GM19238 (cell line): ENCODE measurements at regions not wholly inside any gene's neighbourhood (a gene's known extent, or its start where the extent isn't known, plus 50 kb on each side); places are given as distances from the start of the nearest gene placed in this dataset.

Experiments
- DNase-seq: peaks from one replicate; pipeline ENCODE4 v3.0.0; 2011; ENCODE audit warnings: low spot score; ENCODE audit not compliant: insufficient read length

DNA sequence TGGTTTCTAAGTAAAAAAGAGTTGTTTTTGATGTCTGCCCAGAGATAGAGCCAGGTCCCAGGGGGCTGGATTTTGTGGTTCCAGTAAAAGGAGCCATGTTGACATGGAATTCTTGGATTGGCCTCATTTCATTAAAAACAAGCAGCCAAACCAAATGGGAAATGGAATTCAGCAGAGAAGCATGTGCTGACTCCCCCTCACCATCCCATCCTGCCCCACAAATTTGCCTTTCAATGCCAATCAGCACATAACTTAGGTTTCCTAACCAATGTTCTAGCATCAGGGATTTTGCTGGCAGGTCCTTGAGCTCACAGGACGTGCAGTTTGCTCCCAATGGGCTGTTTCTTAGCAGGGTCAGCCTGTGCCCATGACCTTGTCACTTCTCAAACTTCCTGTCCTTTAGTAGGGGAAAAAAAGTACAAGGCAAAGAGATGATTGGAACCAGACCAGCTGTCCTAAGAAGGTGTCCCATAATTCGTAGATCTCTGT is 101.5 kb upstream of the GADD45A start:
- no peak for DNase-seq

GRCh38 chr1:67584938-67585337 is 100.1 kb upstream of the GADD45A start:
- DNase-seq = no peak

DNA sequence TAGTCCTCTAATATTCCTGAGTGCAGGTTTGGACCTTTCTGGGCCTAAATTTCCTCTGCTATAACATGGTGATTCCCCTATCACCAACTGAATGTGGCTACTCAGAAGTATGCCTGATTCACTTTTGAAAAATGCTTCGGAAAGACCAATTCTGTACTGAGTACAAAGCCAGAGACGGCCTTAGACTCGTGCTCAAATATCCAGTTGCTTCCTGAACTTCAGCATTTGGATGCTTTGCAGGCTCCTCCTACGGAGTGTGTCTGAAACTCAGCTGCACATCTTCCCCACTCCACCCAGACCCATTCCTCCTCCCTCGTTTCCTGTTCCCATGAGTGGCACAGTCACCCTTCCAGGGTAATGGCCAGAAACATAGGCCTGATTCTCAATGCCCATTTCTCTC is 98.4 kb upstream of the GADD45A start:
- DNase-seq = no peak

GRCh38 chr1:67588178-67588855 is 96.7 kb upstream of the GADD45A start:
- DNase-seq = no peak

GRCh38 chr1:67589519-67590233 is 95.3 kb upstream of the GADD45A start:
- DNase-seq = no peak

DNA sequence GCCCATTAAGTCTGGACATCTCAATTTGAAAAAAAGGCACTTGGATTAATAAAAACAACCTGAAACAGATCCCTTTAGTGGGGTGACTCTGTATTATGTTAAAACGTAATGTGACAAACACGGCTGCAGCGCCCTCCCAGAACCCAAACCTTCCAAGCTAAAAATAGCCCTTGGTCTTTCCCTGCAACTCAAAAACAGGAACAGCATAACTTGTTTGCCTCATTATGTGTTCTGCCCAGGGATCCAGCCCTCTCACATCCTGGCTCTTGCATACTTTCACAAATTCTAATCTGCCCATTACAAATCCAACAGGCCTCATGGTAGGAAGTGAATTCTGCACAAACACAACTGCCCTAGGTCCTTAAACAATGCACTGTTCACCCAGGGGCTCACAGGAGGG is 94.7 kb upstream of the GADD45A start:
- no peak for DNase-seq

- DNase-seq = no peak
Observed at GRCh38 chr1:67594764-67595163, 90.2 kb upstream of the GADD45A start.

- DNase-seq = no peak
Observed at GRCh38 chr1:67596674-67597073, 88.3 kb upstream of the GADD45A start.

- DNase-seq = no peak
Observed at GRCh38 chr1:67597336-67597735, 87.7 kb upstream of the GADD45A start.

- no peak for DNase-seq
Observed at GRCh38 chr1:67599085-67599484, 85.9 kb upstream of the GADD45A start.

- DNase-seq = no peak
Observed at GRCh38 chr1:67601539-67601938, 83.5 kb upstream of the GADD45A start.

DNA sequence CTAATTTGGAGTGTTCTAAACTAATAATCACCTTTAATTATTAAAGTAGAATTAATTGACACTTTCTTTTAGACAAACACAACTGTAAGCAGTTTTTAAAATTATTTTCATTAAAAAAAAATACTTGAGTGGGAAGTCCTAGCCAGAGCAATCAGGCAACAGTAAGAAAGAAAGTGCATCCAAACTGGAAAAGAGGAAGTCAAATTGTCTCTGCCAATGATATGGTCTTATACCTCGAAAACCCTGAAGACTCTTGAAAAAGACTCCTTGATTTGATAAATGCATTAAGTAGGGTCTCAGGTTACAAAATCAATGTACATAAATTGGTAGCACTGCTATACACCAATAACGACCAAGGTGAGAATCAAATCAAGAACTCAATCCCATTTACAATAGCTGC is 83.0 kb upstream of the GADD45A start:
- no peak for DNase-seq

GRCh38 chr1:67604778-67605177 is 80.2 kb upstream of the GADD45A start:
- DNase-seq = no peak

DNA sequence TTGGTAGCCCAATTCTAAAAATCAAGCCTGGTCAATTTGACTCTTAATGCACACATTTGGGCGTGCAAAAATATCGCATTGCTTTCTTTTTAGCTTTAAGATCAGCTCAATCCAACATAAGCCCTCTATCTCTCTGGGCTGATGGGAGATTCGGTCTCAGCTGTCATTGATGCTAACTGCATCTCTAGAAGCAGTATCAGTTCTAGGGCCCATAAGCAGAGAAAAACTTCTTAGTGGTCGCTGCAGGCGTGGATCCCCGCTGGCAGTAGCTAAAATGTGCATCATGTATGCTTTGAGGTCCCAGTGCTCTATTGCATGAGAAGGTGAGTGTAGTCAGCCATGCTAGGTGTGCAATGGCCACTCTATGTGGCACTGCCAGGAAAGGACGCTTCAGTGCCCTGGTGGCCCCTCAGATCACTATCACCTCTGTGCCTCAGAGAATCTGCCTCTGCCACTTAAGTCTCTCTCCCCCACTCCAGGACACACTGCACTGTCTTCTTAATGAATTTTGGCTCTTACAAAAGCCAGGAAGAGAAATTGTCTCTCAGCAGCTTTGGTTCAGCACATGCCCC is 79.7 kb upstream of the GADD45A start:
- DNase-seq = no peak

DNA sequence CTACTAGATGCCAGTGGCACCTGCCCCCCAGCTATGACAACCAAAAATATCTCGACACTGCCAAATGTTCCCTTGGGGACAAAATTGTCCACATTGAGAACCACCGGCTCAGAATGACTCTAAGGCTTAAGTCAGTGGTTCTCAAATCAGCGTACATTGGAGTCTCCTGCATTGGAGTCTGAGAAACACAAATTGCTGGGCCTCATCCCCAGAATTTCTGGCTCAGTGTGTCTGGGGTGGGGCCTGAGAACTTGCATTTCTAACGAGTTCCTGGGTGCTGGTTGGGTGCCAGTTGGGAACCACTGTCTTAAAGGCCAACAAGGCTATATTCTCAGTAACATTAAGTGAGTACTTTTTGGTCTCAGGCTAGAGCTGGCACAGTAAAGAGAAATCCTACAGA is 77.7 kb upstream of the GADD45A start:
- no peak for DNase-seq

DNA sequence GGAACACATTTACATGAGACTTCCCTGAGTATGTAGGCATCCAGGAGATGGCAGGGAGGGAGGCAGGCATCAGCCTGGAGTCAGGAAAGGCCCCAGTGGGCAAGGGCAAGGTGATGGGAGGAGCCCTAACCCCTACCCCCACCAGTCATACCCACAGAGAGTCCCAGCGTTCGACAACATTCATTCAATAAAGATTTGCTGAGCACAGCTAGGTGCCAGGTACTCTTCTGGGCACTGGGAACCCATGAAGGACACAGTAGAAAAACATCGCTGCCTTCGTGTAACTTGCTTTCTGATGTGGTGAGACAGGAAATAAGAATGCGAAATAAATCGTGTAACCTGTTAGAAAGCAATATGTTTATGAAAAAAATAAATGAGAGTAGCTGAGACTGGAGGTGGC is 77.3 kb upstream of the GADD45A start:
- no peak for DNase-seq

DNA sequence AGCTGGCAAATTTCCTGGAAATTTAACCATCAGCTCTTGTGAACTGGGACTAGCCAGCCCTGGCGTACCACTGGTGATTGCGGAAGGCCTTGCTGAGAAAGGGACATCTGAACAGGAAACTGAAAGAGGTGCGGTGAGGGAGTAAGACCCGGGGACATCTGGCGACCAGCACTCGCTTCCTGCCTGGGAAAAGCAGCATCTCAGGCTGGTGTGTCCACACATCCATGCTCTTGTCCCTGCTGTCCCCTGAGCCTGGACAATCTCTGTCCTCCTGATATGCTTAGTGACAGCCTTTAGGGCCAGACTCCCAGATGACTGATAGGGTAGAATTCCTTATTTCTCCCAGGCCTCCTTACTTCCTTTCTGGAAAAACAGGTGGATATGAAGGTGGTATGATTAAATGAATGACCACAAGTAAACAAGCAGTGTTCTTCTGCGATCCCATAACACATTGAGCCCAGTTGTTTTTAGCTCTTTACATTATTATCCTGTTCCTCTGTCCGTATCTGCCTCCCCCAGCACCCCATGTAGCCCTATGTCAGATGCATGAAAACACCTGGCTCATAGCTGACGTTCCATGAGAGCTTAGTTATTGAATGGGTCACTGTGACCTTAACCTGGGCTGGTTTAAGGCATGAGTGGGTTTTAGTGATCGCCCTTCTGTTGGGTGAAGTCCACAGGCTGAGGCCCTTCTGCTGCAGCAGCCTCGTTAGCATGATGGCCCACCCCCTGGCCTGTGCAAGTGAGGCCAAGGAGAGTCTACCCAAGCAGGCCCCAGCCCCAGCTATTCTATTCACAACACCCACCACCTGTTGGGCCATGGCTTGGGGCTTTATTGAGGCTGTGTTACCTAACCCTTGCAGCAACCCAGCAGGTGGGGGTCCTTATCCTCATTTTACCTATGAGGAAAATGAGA is 76.1 kb upstream of the GADD45A start:
- DNase-seq = no peak

- DNase-seq = no peak
Observed at GRCh38 chr1:67609577-67610341, 75.2 kb upstream of the GADD45A start.

GRCh38 chr1:67610450-67610849 is 74.6 kb upstream of the GADD45A start:
- DNase-seq = no peak

DNA sequence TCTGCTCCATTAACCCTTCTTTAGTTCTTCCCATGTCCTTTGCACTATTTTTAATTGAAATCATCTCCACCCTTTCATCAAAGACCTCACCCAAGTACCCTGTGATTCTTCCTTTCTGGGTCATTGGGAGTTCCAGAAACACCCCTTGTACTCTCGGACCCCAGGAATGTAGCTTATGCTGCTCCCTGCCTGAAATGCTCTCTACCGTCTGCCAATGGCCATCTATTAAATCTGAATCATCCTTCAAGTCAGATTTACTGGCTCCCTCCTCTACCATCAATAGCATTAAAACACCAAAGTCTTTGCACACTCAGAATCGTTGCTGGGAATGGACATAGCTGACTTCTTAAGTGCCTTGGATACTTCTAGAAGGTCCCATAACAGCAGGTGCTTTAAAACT is 73.2 kb upstream of the GADD45A start:
- no peak for DNase-seq

GRCh38 chr1:67612788-67613241 is 72.2 kb upstream of the GADD45A start:
- DNase-seq = no peak
